ENCODE measurements at regions not wholly inside any gene's neighbourhood (a gene's known extent, or its start where the extent isn't known, plus 50 kb on each side); places are given as distances from the start of the nearest gene placed in this dataset.

DNA sequence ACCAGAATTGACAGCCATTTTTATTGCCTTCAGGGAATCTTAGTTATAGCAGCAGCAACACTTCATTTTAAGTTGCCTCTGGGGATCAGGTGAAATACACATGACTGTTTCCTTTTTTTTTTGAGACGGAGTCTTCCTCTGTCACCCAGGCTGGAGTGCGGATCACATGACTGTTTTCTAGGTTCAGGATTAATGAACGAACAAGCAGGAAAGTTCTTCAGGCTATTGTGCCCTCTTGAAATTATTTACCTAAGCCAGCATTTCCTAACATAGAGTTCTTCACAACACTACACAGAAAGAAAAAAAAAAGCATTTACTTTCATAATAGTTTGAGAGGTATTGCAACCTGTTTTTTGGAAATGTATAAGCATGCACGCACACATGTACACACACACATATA, 2032.8 kb downstream of the PCDH7 start:
- no peak for TF ChIP-seq POLR2A (IDR thresholded peaks at IDR 0.05; ENCODE audit: low read length)
- TF ChIP-seq GATA1 (IDR thresholded peaks at IDR 0.05; ENCODE audit: low read depth, low read length), result no peak
